ENCODE measurements at regions not wholly inside any gene's neighbourhood (a gene's known extent, or its start where the extent isn't known, plus 50 kb on each side); places are given as distances from the start of the nearest gene placed in this dataset.

GRCh38 chr18:67581178-67581577, 64.7 kb upstream of the DSEL start:
- TF ChIP-seq CTCF (IDR thresholded peaks at IDR 0.05) (no peak), POLR2AphosphoS5 (IDR thresholded peaks at IDR 0.05) (no peak)
- H3K4me3 ChIP-seq = no peak overlapping the region
- WGBS, 2 donors = 93 to 94% methylated on average over 2 of the region's 2 CpGs
- no peak for DNase-seq
- no peaks in the 10 kb centered on the region for H3K36me3 ChIP-seq
- H3K4me1 ChIP-seq = no peaks in the 10 kb centered on the region
- H3K27ac ChIP-seq = no peak overlapping the region
- no peaks in the 10 kb centered on the region for H3K27me3 ChIP-seq
- no peak for ATAC-seq (ENCODE audit: low FRiP score in 2 of 2)
- H3K9me3 ChIP-seq = no peaks in the 10 kb centered on the region

GRCh38 chr18:67577386-67577785, 60.9 kb upstream of the DSEL start:
- no peak for DNase-seq

GRCh38 chr18:67574749-67575148, 58.2 kb upstream of the DSEL start:
- DNase-seq = no peak
- WGBS, 2 donors = 85 to 86% methylated on average over 3 of the region's 3 CpGs
- no peak for TF ChIP-seq POLR2A (IDR thresholded peaks at IDR 0.05)
- TF ChIP-seq EP300 (IDR thresholded peaks at IDR 0.05) = no peak
- no peak for TF ChIP-seq POLR2AphosphoS5 (IDR thresholded peaks at IDR 0.05)
- no peak for TF ChIP-seq CTCF (IDR thresholded peaks at IDR 0.05)
- no peak overlapping the region for H3K27ac ChIP-seq
- H3K36me3 ChIP-seq = no peaks in the 10 kb centered on the region
- no peaks in the 10 kb centered on the region for H3K4me1 ChIP-seq
- no peaks in the 10 kb centered on the region for H3K9me3 ChIP-seq
- H3K27me3 ChIP-seq = no peaks in the 10 kb centered on the region
- no peak for ATAC-seq (ENCODE audit: low FRiP score in 2 of 2)
- no peak overlapping the region for H3K4me3 ChIP-seq

More at GRCh38 chr18:67577386-67577785, 60.9 kb upstream of the DSEL start:
- H3K27ac ChIP-seq = no peak overlapping the region
- TF ChIP-seq POLR2AphosphoS5 (IDR thresholded peaks at IDR 0.05) (no peak), CTCF (IDR thresholded peaks at IDR 0.05) (no peak), EP300 (IDR thresholded peaks at IDR 0.05) (no peak), POLR2A (IDR thresholded peaks at IDR 0.05) (no peak)
- no peaks in the 10 kb centered on the region for H3K4me1 ChIP-seq
- no peaks in the 10 kb centered on the region for H3K9me3 ChIP-seq
- H3K36me3 ChIP-seq = no peaks in the 10 kb centered on the region
- no peak for ATAC-seq (ENCODE audit: low FRiP score in 2 of 2)
- no peak overlapping the region for H3K4me3 ChIP-seq
- H3K27me3 ChIP-seq = no peaks in the 10 kb centered on the region

GRCh38 chr18:67568166-67568565, 51.6 kb upstream of the DSEL start:
- 74 to 79% methylated on average over 2 of the region's 2 CpGs for WGBS, 2 donors
- no peak overlapping the region for H3K27ac ChIP-seq
- H3K4me1 ChIP-seq = no peaks in the 10 kb centered on the region
- no peaks in the 10 kb centered on the region for H3K9me3 ChIP-seq
- ATAC-seq (ENCODE audit: low FRiP score in 2 of 2) = no peak
- DNase-seq = no peak
- no peaks in the 10 kb centered on the region for H3K36me3 ChIP-seq
- no peak for TF ChIP-seq POLR2AphosphoS5 (IDR thresholded peaks at IDR 0.05)
- no peak for TF ChIP-seq POLR2A (IDR thresholded peaks at IDR 0.05)
- no peak for TF ChIP-seq CTCF (IDR thresholded peaks at IDR 0.05)
- no peak for TF ChIP-seq EP300 (IDR thresholded peaks at IDR 0.05)
- no peak overlapping the region for H3K4me3 ChIP-seq
- H3K27me3 ChIP-seq = no peaks in the 10 kb centered on the region

Small RNAs in the stretch of these regions (small RNA-seq; reads per million reads assigned to genes)
- 0 reads per million in 4 donors for gene AC067819.1

Data from upper lobe of left lung (tissue), 6 donors.